ENCODE measurements at regions not wholly inside any gene's neighbourhood (a gene's known extent, or its start where the extent isn't known, plus 50 kb on each side); places are given as distances from the start of the nearest gene placed in this dataset.

DNA sequence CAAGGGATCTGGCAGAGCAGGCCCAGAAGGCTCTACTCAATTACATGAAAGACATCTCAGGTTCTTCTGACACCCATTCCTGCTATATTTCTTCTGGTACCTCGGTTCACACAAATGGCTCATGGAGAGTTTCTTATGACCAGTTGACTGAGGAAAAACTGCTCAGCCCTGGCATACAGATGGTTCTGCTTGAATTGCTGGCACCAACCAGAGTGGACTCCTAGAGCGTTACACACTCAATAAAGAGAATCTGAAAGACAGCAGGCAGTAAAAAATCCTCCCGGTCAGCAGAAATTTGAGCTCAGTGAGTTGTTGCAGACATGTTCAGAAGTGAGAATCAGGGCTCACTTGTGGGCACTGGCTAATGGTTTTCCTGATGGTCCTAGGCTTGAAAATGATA, 434.4 kb downstream of the TCERG1L start:
- no peak for TF ChIP-seq EZH2 (IDR thresholded peaks at IDR 0.05; ENCODE audit: borderline replicate concordance, low read length)
- TF ChIP-seq, protein P1, sequence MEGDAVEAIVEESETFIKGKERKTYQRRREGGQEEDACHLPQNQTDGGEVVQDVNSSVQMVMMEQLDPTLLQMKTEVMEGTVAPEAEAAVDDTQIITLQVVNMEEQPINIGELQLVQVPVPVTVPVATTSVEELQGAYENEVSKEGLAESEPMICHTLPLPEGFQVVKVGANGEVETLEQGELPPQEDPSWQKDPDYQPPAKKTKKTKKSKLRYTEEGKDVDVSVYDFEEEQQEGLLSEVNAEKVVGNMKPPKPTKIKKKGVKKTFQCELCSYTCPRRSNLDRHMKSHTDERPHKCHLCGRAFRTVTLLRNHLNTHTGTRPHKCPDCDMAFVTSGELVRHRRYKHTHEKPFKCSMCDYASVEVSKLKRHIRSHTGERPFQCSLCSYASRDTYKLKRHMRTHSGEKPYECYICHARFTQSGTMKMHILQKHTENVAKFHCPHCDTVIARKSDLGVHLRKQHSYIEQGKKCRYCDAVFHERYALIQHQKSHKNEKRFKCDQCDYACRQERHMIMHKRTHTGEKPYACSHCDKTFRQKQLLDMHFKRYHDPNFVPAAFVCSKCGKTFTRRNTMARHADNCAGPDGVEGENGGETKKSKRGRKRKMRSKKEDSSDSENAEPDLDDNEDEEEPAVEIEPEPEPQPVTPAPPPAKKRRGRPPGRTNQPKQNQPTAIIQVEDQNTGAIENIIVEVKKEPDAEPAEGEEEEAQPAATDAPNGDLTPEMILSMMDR (IDR thresholded peaks at IDR 0.05; ENCODE audit: low read length) = no peak
- H3K36me3 ChIP-seq (ENCODE audit: insufficient read depth, low read length) = no peaks in the 10 kb centered on the region
- no peak overlapping the region for H3K9ac ChIP-seq (ENCODE audit: low read length)
- no peak overlapping the region for H2AFZ ChIP-seq (ENCODE audit: low read length)
- H3K79me2 ChIP-seq (ENCODE audit: insufficient read depth, low read length) = no peaks in the 10 kb centered on the region
- no peaks in the 10 kb centered on the region for H3K9me2 ChIP-seq (ENCODE audit: low read depth, low read length)
- no peaks in the 10 kb centered on the region for H4K20me1 ChIP-seq (ENCODE audit: insufficient read depth, low read length)
- no peaks in the 10 kb centered on the region for H3K4me1 ChIP-seq (ENCODE audit: insufficient read depth, low read length, severe bottlenecking)
- H3K9me3 ChIP-seq (ENCODE audit: low read length) = no peaks in the 10 kb centered on the region
- H3K27me3 ChIP-seq (ENCODE audit: insufficient read depth, low read length) = no peaks in the 10 kb centered on the region
- no peak overlapping the region for H3K4me2 ChIP-seq (ENCODE audit: low read length)
- H3K27ac ChIP-seq (ENCODE audit: low read depth, low read length, poor library complexity, severe bottlenecking) = no peak overlapping the region
- H3K4me3 ChIP-seq (ENCODE audit: low read depth, low read length, poor library complexity, severe bottlenecking) = no peak overlapping the region
- no peaks in the 10 kb centered on the region for H3F3A ChIP-seq (ENCODE audit: insufficient read depth, low read length)

DNA sequence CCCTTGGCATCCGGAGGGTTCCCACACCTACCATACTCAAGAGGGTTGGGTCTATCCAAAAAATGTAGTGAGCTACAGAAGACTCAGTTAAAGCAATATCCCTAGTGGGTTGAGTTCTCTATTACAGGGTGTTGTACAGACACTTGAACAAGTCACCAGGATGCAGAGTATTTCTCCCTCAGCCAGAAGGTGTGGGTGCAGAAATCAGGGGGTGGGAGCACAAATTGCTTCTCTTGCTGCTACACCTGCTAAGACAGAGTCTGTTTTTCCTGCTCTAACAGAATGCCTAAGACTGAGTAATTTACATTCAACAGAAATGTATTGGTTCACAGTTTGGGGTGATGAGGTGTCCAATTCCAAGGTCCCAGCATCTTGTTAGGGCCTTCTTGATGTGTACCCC, 433.4 kb downstream of the TCERG1L start:
- H3K9ac ChIP-seq (ENCODE audit: low read length) = no peak overlapping the region
- no peaks in the 10 kb centered on the region for H3K36me3 ChIP-seq (ENCODE audit: insufficient read depth, low read length)
- no peaks in the 10 kb centered on the region for H3K27me3 ChIP-seq (ENCODE audit: insufficient read depth, low read length)
- no peaks in the 10 kb centered on the region for H3K9me2 ChIP-seq (ENCODE audit: low read depth, low read length)
- H4K20me1 ChIP-seq (ENCODE audit: insufficient read depth, low read length) = no peaks in the 10 kb centered on the region
- H3K4me2 ChIP-seq (ENCODE audit: low read length) = no peak overlapping the region
- no peaks in the 10 kb centered on the region for H3F3A ChIP-seq (ENCODE audit: insufficient read depth, low read length)
- no peak overlapping the region for H3K27ac ChIP-seq (ENCODE audit: low read depth, low read length, poor library complexity, severe bottlenecking)
- no peak overlapping the region for H2AFZ ChIP-seq (ENCODE audit: low read length)
- no peaks in the 10 kb centered on the region for H3K79me2 ChIP-seq (ENCODE audit: insufficient read depth, low read length)
- no peaks in the 10 kb centered on the region for H3K4me1 ChIP-seq (ENCODE audit: insufficient read depth, low read length, severe bottlenecking)
- no peak overlapping the region for H3K4me3 ChIP-seq (ENCODE audit: low read depth, low read length, poor library complexity, severe bottlenecking)
- no peaks in the 10 kb centered on the region for H3K9me3 ChIP-seq (ENCODE audit: low read length)
- TF ChIP-seq EZH2 (IDR thresholded peaks at IDR 0.05; ENCODE audit: borderline replicate concordance, low read length) = no peak
- TF ChIP-seq, protein P1 (IDR thresholded peaks at IDR 0.05; ENCODE audit: low read length) = no peak

DNA sequence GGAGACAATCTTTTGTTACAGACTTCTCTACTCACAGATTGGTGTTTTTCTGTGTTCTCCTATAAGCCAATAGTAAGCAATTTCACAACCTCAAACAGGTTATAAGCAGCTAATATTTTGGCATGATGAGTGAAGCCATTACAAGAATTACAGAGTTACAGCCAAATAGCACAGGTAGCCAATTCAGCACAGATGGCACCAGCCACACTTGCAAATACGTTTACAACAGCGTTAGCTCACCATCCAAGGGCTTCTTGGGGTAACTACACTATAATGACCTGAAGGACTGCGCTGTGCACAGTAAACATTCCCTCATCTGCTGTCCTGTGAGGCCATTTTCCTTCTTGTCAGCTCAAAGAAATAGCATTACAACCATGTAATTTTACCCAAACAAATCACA, 428.6 kb downstream of the TCERG1L start:
- no peaks in the 10 kb centered on the region for H3K36me3 ChIP-seq (ENCODE audit: insufficient read depth, low read length)
- H3K4me2 ChIP-seq (ENCODE audit: low read length) = no peak overlapping the region
- H2AFZ ChIP-seq (ENCODE audit: low read length) = no peak overlapping the region
- no peak overlapping the region for H3K4me3 ChIP-seq (ENCODE audit: low read depth, low read length, poor library complexity, severe bottlenecking)
- H3K27ac ChIP-seq (ENCODE audit: low read depth, low read length, poor library complexity, severe bottlenecking) = no peak overlapping the region
- H3K27me3 ChIP-seq (ENCODE audit: insufficient read depth, low read length) = no peaks in the 10 kb centered on the region
- H3K4me1 ChIP-seq (ENCODE audit: insufficient read depth, low read length, severe bottlenecking) = no peaks in the 10 kb centered on the region
- TF ChIP-seq, protein P1 (IDR thresholded peaks at IDR 0.05; ENCODE audit: low read length) = no peak
- no peak for TF ChIP-seq EZH2 (IDR thresholded peaks at IDR 0.05; ENCODE audit: borderline replicate concordance, low read length)
- H3K9me2 ChIP-seq (ENCODE audit: low read depth, low read length) = no peaks in the 10 kb centered on the region
- H3K9me3 ChIP-seq (ENCODE audit: low read length) = no peaks in the 10 kb centered on the region
- H3K79me2 ChIP-seq (ENCODE audit: insufficient read depth, low read length) = no peaks in the 10 kb centered on the region
- H4K20me1 ChIP-seq (ENCODE audit: insufficient read depth, low read length) = no peaks in the 10 kb centered on the region
- no peaks in the 10 kb centered on the region for H3F3A ChIP-seq (ENCODE audit: insufficient read depth, low read length)
- H3K9ac ChIP-seq (ENCODE audit: low read length) = no peak overlapping the region
